ENCODE measurements at regions not wholly inside any gene's neighbourhood (a gene's known extent, or its start where the extent isn't known, plus 50 kb on each side); places are given as distances from the start of the nearest gene placed in this dataset.

DNA sequence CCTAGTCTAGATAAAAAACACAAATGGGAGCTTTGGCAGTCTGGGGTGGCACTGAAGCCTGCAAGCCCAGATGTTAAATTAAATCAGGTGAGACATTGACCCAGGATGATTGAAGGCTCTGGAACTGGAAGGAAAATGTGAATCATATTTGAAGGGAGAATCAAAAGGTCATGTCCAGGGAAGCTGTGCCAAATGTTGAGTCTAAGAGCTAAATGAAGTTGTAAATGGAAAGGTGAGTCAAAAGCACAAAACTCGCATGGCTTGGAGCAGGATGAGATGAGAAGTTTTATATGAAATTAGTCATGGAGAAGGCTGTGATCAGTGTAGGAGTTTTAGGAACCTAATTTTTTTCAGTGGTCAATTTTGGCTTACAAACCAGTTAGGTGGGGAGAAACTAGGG lies 301.1 kb downstream of the BLID start:
- TF ChIP-seq CTCF (IDR thresholded peaks at IDR 0.05) = no peak
- TF ChIP-seq POLR2A (IDR thresholded peaks at IDR 0.05) = no peak
- peak in 1 of 3 donors; percentile 17 for TF ChIP-seq POLR2AphosphoS5 (IDR thresholded peaks at IDR 0.05)
